HG02610 (cell line): ENCODE measurements at regions not wholly inside any gene's neighbourhood (a gene's known extent, or its start where the extent isn't known, plus 50 kb on each side); places are given as distances from the start of the nearest gene placed in this dataset.

ENCODE experiments used
- ATAC-seq: cut with Tn5 transposase; IDR thresholded peaks from one replicate; pipeline ENCODE4 v1.9.1; 2021; ENCODE audit warnings: mild to moderate bottlenecking, moderate library complexity; ENCODE audit not compliant: unreplicated experiment

DNA sequence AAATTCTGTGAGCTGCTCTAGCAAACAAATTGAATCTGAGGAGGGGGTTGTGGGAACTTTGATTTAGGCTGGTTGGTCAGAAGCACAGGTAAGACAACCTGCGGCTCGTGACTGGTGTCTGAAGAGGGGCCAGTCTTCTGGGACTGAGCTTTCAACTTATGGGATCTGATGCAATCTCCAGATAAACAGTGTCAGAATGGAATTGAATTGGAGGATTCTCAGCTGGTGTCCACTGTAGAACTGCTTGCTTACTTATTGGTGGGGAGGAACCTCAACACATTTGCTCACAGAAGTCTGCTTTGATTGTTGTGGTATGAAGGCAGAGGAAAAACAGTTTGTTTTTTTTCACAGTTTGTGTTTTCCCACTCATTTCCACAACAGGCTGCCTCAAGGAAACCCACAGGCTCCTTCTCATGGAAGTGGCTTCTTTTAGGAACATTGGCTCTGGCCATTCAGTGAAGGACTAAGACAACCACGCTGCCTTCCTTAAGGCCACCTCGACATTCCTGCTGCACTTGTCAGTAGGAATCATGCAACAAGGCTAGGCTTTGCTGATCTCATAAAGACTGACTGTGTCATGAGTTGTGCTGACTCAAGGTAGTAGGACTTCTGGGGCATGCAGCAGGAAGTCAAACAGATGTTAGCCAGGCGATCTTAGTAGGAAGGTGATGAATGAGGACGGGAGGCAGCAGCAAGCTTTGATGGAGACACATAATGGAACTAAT, 104.7 kb downstream of the TSN start:
- ATAC-seq, result no peak

GRCh38 chr2:121860758-121861227, 105.3 kb downstream of the TSN start:
- no peak for ATAC-seq

DNA sequence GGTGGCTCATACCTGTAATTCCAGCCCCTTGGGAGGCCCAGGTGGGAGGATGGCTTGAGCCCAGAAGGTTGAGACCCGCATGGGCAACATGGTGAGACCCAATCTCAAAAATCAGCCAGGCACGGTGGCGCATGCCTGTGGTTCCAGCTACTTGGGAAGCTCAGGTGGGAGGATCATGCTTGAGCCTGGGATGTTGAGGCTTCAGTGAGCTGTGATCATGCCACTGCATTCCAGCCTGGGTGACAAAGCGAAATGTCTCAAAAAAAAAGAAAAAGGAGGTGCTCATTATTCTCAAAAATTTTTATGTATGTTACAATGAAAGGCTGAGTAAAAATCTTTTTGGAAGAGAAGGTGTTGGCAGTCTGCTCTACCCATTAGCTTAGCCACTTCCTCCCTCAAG, 106.8 kb downstream of the TSN start:
- ATAC-seq, result no peak

- ATAC-seq, result no peak
Measured at GRCh38 chr2:121865914-121866313, 110.5 kb downstream of the TSN start.

DNA sequence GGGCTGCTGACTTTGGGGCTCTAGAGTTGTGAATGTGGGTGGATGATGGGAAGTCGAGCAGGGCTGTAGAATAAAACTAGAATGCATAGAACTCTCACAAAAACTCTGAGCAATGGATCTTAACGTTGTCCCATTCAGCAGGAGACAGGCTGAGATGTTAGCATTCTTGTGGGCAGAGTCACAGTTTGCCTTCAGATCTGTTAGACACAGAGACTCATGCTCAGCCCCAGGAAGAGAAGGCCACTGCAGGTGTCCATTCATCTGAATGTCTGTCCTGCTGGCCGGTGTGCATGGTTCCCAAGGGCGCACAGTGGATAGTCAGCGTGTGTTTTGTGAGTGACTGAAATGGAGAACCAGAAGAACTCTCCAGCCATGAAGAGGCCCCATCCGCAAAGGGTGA, 111.3 kb downstream of the TSN start:
- ATAC-seq, result no peak

DNA sequence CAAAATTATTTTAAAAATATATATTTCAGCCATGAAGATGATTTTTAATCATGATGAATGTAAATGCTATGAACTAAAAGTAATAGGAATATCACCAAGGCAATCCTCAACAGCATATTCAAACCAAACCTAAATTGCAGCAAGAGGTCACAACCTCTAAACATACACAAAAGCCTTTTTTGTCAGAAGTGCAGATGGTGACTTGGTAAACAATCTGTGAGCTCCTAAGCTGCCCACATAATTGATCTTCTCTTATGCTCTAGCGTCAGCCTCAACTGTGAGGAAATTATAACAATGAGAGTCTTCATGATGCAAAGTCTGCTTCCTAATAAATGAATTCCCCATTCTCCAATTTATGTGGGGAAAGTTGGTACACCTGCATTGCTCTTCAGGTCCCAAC, 113.2 kb downstream of the TSN start:
- no peak for ATAC-seq

GRCh38 chr2:121869363-121869762, 113.9 kb downstream of the TSN start:
- no peak for ATAC-seq

DNA sequence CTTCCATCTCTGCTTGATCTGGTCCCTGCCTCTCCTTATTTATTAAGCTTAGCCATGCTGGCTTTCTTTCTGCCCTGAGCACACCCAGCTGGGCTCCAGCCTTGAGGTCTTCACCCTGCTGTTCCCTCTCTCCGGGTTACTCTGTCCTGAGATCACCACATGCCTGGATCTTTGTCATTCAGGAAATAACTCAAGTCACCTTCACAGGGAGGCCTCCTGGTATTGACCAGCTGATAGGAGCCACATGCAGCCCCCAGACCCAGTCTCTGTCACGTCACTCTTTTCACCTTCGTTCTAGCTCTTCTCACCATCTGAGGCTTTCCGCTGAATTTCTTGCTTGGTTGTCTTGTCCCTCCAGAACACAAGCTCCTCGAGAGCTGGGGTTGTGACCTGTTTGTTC, 114.4 kb downstream of the TSN start:
- no peak for ATAC-seq

DNA sequence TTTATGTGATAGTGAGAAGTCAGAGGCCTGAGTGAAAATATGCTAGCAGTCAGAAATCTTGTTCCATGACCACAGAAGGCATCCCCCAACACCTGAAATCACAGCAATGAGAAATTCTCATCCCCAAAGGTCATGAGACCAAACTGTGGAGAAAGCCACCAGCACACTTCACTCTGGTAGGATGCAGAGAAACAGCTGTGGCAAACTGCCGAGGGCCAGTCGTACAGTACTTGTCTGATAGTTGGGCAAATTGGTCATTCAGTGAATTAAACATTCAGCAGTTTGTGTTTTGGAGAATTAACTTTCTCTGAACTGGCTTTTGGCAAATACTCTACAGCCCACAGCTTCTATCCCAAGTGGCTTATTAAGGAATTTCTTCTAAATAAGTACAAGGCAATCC, 117.2 kb downstream of the TSN start:
- ATAC-seq, result no peak

DNA sequence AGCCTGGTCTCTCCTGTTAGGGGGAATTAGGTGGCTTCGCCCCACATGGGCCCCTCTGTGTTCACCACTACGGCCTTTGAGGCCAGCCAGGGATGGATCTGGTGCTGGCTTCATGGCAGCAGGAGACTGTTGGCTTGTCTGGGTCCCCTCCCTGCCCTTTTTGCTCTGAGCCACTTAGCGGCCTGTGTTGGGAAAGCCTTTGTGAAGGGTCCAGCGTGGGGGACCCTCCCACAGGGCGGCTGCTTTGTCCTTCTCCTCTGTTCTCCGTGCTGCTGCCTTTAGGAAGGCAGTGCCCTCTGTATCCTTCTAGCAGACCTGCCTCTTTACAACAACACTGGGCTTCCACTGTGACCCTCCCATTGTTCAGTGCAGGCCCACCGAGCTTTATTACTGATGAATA, 118.4 kb downstream of the TSN start:
- ATAC-seq, result no peak

- ATAC-seq, result no peak
Measured at GRCh38 chr2:121875585-121876185, 120.2 kb downstream of the TSN start.

GRCh38 chr2:121877366-121877765, 121.9 kb downstream of the TSN start:
- ATAC-seq, result no peak

GRCh38 chr2:121880283-121880682, 124.8 kb downstream of the TSN start:
- no peak for ATAC-seq

- ATAC-seq, result no peak
Measured at GRCh38 chr2:121881038-121881437, 125.6 kb downstream of the TSN start.

DNA sequence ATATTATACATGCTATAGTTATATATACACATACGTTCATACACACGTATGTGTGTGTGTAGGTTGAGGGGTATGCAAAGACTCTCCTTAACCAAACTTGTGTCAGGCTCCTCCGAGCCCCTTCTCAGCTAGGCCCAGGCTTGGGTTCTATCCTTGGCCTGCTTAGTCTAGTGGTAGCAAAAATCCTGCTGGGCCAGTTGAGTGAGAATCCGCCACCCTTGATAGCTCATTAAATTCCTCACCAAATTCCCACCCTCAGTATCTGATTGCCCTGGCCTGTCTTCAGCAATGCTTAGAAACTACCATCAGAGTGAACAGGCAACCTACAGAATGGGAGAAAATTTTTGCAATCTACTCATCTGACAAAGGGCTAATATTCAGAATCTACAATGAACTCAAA, 126.5 kb downstream of the TSN start:
- no peak for ATAC-seq

GRCh38 chr2:121884078-121884477, 128.6 kb downstream of the TSN start:
- ATAC-seq, result no peak

- no peak for ATAC-seq
Measured at GRCh38 chr2:121884511-121884921, 129.1 kb downstream of the TSN start.

DNA sequence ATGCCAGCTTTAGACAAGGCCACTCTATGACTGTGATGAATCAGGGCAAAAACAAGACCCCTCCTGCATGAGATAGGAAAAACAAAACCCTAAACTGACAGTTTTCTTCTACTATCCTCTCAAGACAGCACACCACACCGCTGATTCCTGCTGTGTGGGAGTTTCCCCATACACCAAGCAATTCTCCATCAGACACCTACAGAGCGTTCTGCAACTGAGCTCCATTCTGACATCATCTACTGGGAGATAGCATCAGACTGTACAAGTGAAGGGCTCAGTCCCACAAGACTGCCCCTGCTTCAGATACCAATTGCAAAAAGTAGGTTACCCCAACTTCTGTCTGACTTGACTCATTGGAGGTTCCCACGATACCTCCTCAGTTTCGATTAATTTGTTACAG, 130.6 kb downstream of the TSN start:
- no peak for ATAC-seq

DNA sequence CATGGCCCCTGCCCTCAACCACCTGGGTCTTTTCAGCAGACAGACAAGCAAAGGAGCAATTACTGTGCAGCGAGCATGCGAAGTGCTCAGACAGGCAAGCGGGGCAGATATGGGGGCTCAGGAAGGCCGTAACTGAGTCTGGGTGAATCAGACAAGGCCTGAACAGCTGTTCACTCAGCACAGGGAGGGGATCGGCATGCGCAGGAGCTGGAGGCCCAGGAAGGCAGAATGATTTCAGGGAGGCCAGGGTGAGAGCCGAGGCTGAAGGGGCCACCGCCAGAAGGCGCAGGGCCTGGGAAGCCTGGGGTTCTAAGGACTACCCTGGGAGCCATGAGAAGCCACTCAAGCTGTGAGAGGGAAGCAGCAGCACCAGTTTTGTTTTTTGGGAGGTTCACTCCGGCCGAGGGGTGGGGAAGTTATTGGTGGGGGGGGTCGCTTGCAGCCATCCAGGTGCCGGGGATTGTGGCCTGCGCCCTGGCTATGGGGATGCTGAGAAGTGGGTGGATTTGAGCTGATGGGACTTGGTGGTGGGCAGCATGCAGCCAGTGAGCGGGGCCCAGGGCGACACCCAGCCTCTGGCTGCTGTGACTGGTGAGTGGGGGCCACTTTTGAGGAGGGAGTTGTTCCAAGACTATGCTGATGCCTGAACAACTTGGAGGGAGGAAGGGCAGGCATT, 132.2 kb downstream of the TSN start:
- ATAC-seq, result no peak

- peak; percentile 71 for ATAC-seq
Measured at GRCh38 chr2:121888189-121888557, 132.7 kb downstream of the TSN start.

GRCh38 chr2:121890041-121890440, 134.6 kb downstream of the TSN start:
- no peak for ATAC-seq
